B cell (primary cell): ENCODE measurements at regions not wholly inside any gene's neighbourhood (a gene's known extent, or its start where the extent isn't known, plus 50 kb on each side); places are given as distances from the start of the nearest gene placed in this dataset.

Experiments used
- ATAC-seq: fragments of 200-7000 bp; cut with Tn5 transposase; one replicate; pipeline ENCODE4 v1.10.0; 2021; ENCODE audit warnings: low read depth, mild to moderate bottlenecking, moderate number of reproducible peaks, moderate library complexity
- CTCF ChIA-PET: fragments of 350-600 bp; sonication (Branson Sonifier 250); formaldehyde crosslinking; loops from one replicate; lab custom pipeline; 2021; ENCODE audit warnings: antibody characterized with exemption, inconsistent platforms; lab: Charles Lee
- POLR2A ChIA-PET: fragments of 350-600 bp; sonication (Branson Sonifier 250); formaldehyde crosslinking; loops from one replicate; lab custom pipeline; 2021; ENCODE audit warnings: antibody characterized with exemption; lab: Charles Lee
- DNase-seq: peaks from one replicate; pipeline ENCODE4 v3.0.0; 2013
- H2AFZ ChIP-seq: 2 replicates; pipeline ENCODE4 v1.6.1; 2012; ENCODE audit warnings: mild to moderate bottlenecking, low read depth, low read length; ENCODE audit not compliant: insufficient read depth, poor library complexity, severe bottlenecking
- H3K27ac ChIP-seq, 2 donors: 1 replicate in 1 of 2; 2 replicates in 1 of 2; pipeline ENCODE4 v1.5.1; 2012 to 2013; ENCODE audit warnings: low read length in 2 of 2, mild to moderate bottlenecking in 2 of 2, moderate library complexity in 1 of 2
- H3K27me3 ChIP-seq, 4 experiments: fragments of 200-600 bp in 1 of 4; sonication (generic) in 1 of 4; replicated peaks in 1 of 4; 1 replicate in 2 of 4; 2 replicates in 2 of 4; pipeline versions ENCODE4 v1.6.1 to v1.7.0; 2013 to 2016; ENCODE audit warnings: low read length in 3 of 4, mild to moderate bottlenecking in 2 of 4, mixed read lengths in 1 of 4, moderate library complexity in 1 of 4; ENCODE audit not compliant: insufficient read depth in 4 of 4, control insufficient read depth in 3 of 4; ENCODE audit errors: control extremely low read depth in 1 of 4
- H3K36me3 ChIP-seq, 2 experiments: replicated peaks in 1 of 2; 1 replicate in 1 of 2; 2 replicates in 1 of 2; pipeline versions ENCODE4 v1.6.1 to v1.7.1; 2013; ENCODE audit warnings: low read length in 1 of 2; ENCODE audit not compliant: insufficient read depth in 2 of 2, control insufficient read depth in 1 of 2; ENCODE audit errors: control extremely low read depth in 1 of 2, extremely low read depth in 1 of 2
- H3K4me1 ChIP-seq, 2 donors: fragments of 200-600 bp in 1 of 2; sonication (generic) in 1 of 2; 1 replicate in 1 of 2; 2 replicates in 1 of 2; pipeline versions ENCODE4 v1.5.1 to v1.6.1; 2013 to 2017; ENCODE audit warnings: low read length in 2 of 2; ENCODE audit not compliant: control insufficient read depth in 2 of 2, insufficient read depth in 2 of 2
- H3K4me2 ChIP-seq: replicated peaks from 2 replicates; pipeline ENCODE3; 2012; ENCODE audit warnings: mild to moderate bottlenecking, low read depth, low read length; ENCODE audit not compliant: poor library complexity, severe bottlenecking
- H3K4me3 ChIP-seq, 5 experiments: fragments of 200-600 bp in 1 of 5; sonication (generic) in 1 of 5; 1 replicate in 3 of 5; 2 replicates in 2 of 5; pipeline versions ENCODE4 v1.5.1 to v1.7.0; 2011 to 2016; ENCODE audit warnings: low read length in 4 of 5, mild to moderate bottlenecking in 4 of 5, low read depth in 2 of 5, control low read depth in 1 of 5, moderate library complexity in 1 of 5; ENCODE audit not compliant: insufficient read depth in 1 of 5; ENCODE audit errors: control extremely low read depth in 1 of 5, extremely low read depth in 1 of 5
- H3K79me2 ChIP-seq: fragments of 200-600 bp; sonication (generic); one replicate; pipeline ENCODE4 v1.6.0; 2016; ENCODE audit warnings: low read length; ENCODE audit not compliant: control insufficient read depth, insufficient read depth
- H3K9ac ChIP-seq: fragments of 200-600 bp; sonication (generic); 2 replicates; pipeline ENCODE4 v1.6.1; 2017; ENCODE audit warnings: mild to moderate bottlenecking, low read length, moderate library complexity
- H3K9me3 ChIP-seq, 3 donors: one replicate each; pipeline versions ENCODE4 v1.6.1 to v1.7.1; 2013; ENCODE audit warnings: low read length in 2 of 3; ENCODE audit not compliant: control insufficient read depth in 2 of 3, insufficient read depth in 1 of 3; ENCODE audit errors: control extremely low read depth in 1 of 3
- H4K20me1 ChIP-seq: 2 replicates; pipeline ENCODE4 v1.6.0; 2012; ENCODE audit warnings: mild to moderate bottlenecking, low read length; ENCODE audit not compliant: insufficient read depth, control insufficient read depth, poor library complexity, severe bottlenecking
- H3K27ac Mint-ChIP-seq: one replicate; pipeline ENCODE4 v1.8.0; 2021; ENCODE audit warnings: mixed read lengths
- H3K27me3 Mint-ChIP-seq: one replicate; pipeline ENCODE4 v1.8.0; 2021; ENCODE audit warnings: mixed read lengths
- H3K4me1 Mint-ChIP-seq: one replicate; pipeline ENCODE4 v1.8.0; 2021; ENCODE audit warnings: mixed read lengths
- H3K4me3 Mint-ChIP-seq: one replicate; pipeline ENCODE4 v1.8.0; 2021; ENCODE audit warnings: mixed read lengths
- H3K9me3 Mint-ChIP-seq: one replicate; pipeline ENCODE4 v1.8.0; 2022; ENCODE audit warnings: mixed read lengths; ENCODE audit not compliant: insufficient read depth
- EZH2 ChIP-seq: IDR thresholded peaks from 2 replicates; pipeline ENCODE4 v1.6.1; 2012; ENCODE audit warnings: borderline replicate concordance, low read depth, mild to moderate bottlenecking, moderate library complexity, low read length; ENCODE audit not compliant: insufficient read depth, poor library complexity, severe bottlenecking
- WGBS: methylation state at CpG from one replicate; pipeline ENCODE4 v1.1.5; 2013; ENCODE audit warnings: missing lambda C conversion rate; ENCODE audit not compliant: insufficient coverage; 5-methylcytosine and 5-hydroxymethylcytosine counted together
- intact Hi-C: fragments of 100-400 bp; cut with micrococcal nuclease; formaldehyde crosslinking; loops from one replicate; pipeline ENCODE4 v1.10.0; 2022
- TF ChIP-seq, protein P1 (sequence below): fragments of 200-600 bp; IDR thresholded peaks from one replicate; pipeline ENCODE4 v1.8.0; 2022; ENCODE audit warnings: antibody characterized with exemption, mild to moderate bottlenecking

GRCh38 chr2:71803398-71803797, 344.3 kb downstream of the CYP26B1 start:
- Histone ChIP-seq H3K9me3 (peaks cover 0 to 5% (median 0%) of the 10 kb centered on the region in 3 donors), H3K27me3 (no peaks in the 10 kb centered on the region), H3K4me2 (no peak overlapping the region), H3K9ac (no peak overlapping the region), H3K36me3 (no peaks in the 10 kb centered on the region), H3K4me1 (no peaks in the 10 kb centered on the region), H3K4me3 (no peak overlapping the region), H4K20me1 (no peaks in the 10 kb centered on the region), H2AFZ (no peak overlapping the region), H3K79me2 (no peaks in the 10 kb centered on the region), H3K27ac (no peak overlapping the region)
- POLR2A ChIA-PET = no interaction called here
- DNase-seq (no peak), ATAC-seq (no peak)
- intact Hi-C loops = no loop called here
- H3K4me1 Mint-ChIP-seq = no peaks in the 10 kb centered on the region
- H3K27me3 Mint-ChIP-seq = no peaks in the 10 kb centered on the region
- no peaks in the 10 kb centered on the region for H3K9me3 Mint-ChIP-seq
- H3K4me3 Mint-ChIP-seq = no peak overlapping the region
- 0% methylated on average over 1 of the region's 2 CpGs for WGBS
- H3K27ac Mint-ChIP-seq = no peak overlapping the region
- TF ChIP-seq, protein P1, sequence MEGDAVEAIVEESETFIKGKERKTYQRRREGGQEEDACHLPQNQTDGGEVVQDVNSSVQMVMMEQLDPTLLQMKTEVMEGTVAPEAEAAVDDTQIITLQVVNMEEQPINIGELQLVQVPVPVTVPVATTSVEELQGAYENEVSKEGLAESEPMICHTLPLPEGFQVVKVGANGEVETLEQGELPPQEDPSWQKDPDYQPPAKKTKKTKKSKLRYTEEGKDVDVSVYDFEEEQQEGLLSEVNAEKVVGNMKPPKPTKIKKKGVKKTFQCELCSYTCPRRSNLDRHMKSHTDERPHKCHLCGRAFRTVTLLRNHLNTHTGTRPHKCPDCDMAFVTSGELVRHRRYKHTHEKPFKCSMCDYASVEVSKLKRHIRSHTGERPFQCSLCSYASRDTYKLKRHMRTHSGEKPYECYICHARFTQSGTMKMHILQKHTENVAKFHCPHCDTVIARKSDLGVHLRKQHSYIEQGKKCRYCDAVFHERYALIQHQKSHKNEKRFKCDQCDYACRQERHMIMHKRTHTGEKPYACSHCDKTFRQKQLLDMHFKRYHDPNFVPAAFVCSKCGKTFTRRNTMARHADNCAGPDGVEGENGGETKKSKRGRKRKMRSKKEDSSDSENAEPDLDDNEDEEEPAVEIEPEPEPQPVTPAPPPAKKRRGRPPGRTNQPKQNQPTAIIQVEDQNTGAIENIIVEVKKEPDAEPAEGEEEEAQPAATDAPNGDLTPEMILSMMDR = no peak
- TF ChIP-seq EZH2 = no peak
- CTCF ChIA-PET = no interaction called here

DNA sequence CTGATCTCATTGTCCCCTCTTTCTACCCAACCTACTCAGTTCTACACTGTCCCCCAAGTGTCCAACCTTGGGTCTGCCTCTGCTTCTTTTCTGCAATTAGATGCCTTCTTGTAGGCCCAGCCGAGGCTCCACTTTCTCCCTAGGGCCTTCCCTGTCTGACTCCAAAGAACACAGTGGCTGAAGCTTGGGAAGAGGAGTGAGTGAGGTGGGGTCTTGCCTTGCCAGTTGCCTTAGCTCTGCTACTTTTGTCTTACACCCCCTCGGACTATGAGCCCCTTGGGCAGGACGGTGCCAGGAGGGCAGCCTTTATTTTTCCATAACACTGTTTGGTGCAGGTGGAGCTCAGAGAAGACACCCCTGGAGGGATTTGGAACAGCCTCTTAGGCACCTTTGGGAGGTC, 345.1 kb downstream of the CYP26B1 start:
- no peak for ATAC-seq
- H3K4me1 ChIP-seq = no peaks in the 10 kb centered on the region
- no peaks in the 10 kb centered on the region for H3K9me3 Mint-ChIP-seq
- no peak overlapping the region for H3K4me3 Mint-ChIP-seq
- DNase-seq = no peak
- ChIA-PET CTCF (no interaction called here), POLR2A (no interaction called here)
- H2AFZ ChIP-seq = no peak overlapping the region
- H3K27me3 Mint-ChIP-seq = no peaks in the 10 kb centered on the region
- H3K4me2 ChIP-seq = no peak overlapping the region
- no peaks in the 10 kb centered on the region for H3K4me1 Mint-ChIP-seq
- 100% methylated on average over 2 of the region's 3 CpGs for WGBS
- H3K4me3 ChIP-seq = no peak overlapping the region
- TF ChIP-seq, protein P1 = no peak
- no peak for TF ChIP-seq EZH2
- no peaks in the 10 kb centered on the region for H3K27me3 ChIP-seq
- H4K20me1 ChIP-seq = no peaks in the 10 kb centered on the region
- no peaks in the 10 kb centered on the region for H3K36me3 ChIP-seq
- no peak overlapping the region for H3K9ac ChIP-seq
- intact Hi-C loops = no loop called here
- no peak overlapping the region for H3K27ac Mint-ChIP-seq
- H3K27ac ChIP-seq = no peak overlapping the region
- H3K9me3 ChIP-seq = no peaks in the 10 kb centered on the region
- H3K79me2 ChIP-seq = no peaks in the 10 kb centered on the region
